Breast epithelium (tissue), 4 donors: ENCODE measurements at regions not wholly inside any gene's neighbourhood (a gene's known extent, or its start where the extent isn't known, plus 50 kb on each side); places are given as distances from the start of the nearest gene placed in this dataset.
A peak's percentile ranks its signal among the peaks of the same experiment; 100 is the strongest.

ENCODE experiments used
- DNase-seq, 2 donors: peaks; one replicate each; pipeline ENCODE4 v3.0.0-alpha.2; 2019; ENCODE audit warnings: low spot score in 2 of 2
- H3K27ac ChIP-seq, 2 donors: fragments of 200-600 bp; sonication (generic) in 1 of 2; one replicate each; pipeline ENCODE4 v1.5.1; 2016 to 2019; ENCODE audit warnings: mild to moderate bottlenecking in 1 of 2
- H3K27me3 ChIP-seq, 2 donors: fragments of 200-600 bp; sonication (generic) in 1 of 2; one replicate each; pipeline versions ENCODE4 v1.5.1 to v1.6.0; 2017 to 2019; ENCODE audit warnings: control low read depth in 1 of 2, mild to moderate bottlenecking in 1 of 2
- H3K36me3 ChIP-seq: fragments of 200-600 bp; one replicate; pipeline ENCODE4 v1.5.1; 2019
- H3K4me1 ChIP-seq, 2 donors: fragments of 200-600 bp; sonication (generic); one replicate each; pipeline ENCODE4 v1.5.1; 2016 to 2019; ENCODE audit warnings: control low read depth in 1 of 2
- H3K4me3 ChIP-seq, 3 donors: fragments of 200-600 bp; sonication (generic); 1 replicate in 2 of 3; 2 replicates in 1 of 3; pipeline ENCODE4 v1.5.1; 2016 to 2019; ENCODE audit warnings: mild to moderate bottlenecking in 3 of 3, moderate library complexity in 2 of 3
- H3K9me3 ChIP-seq, 2 donors: fragments of 200-600 bp; sonication (generic) in 1 of 2; one replicate each; pipeline ENCODE4 v1.5.1; 2016 to 2019; ENCODE audit warnings: control low read depth in 1 of 2
- POLR2A ChIP-seq: fragments of 450-650 bp; IDR thresholded peaks from one replicate; pipeline ENCODE4 v1.6.1; 2016; ENCODE audit warnings: antibody characterized with exemption, mild to moderate bottlenecking, moderate library complexity
- POLR2AphosphoS5 ChIP-seq, 3 donors: sonication (generic); formaldehyde crosslinking; IDR thresholded peaks; one replicate each; pipeline ENCODE4 v1.6.1; 2017; ENCODE audit warnings: antibody characterized with exemption in 3 of 3
- intact Hi-C: fragments of 100-400 bp; cut with DNase I; formaldehyde crosslinking; loops from one replicate; pipeline ENCODE4 v1.15.1; 2023; ENCODE audit warnings: low total_unique reads
- TF ChIP-seq, protein P1 (sequence below), 3 donors: fragments of 450-650 bp; IDR thresholded peaks; one replicate each; pipeline ENCODE4 v1.5.1; 2016 to 2017; ENCODE audit warnings: antibody characterized with exemption in 3 of 3, mild to moderate bottlenecking in 3 of 3, moderate library complexity in 3 of 3

DNA sequence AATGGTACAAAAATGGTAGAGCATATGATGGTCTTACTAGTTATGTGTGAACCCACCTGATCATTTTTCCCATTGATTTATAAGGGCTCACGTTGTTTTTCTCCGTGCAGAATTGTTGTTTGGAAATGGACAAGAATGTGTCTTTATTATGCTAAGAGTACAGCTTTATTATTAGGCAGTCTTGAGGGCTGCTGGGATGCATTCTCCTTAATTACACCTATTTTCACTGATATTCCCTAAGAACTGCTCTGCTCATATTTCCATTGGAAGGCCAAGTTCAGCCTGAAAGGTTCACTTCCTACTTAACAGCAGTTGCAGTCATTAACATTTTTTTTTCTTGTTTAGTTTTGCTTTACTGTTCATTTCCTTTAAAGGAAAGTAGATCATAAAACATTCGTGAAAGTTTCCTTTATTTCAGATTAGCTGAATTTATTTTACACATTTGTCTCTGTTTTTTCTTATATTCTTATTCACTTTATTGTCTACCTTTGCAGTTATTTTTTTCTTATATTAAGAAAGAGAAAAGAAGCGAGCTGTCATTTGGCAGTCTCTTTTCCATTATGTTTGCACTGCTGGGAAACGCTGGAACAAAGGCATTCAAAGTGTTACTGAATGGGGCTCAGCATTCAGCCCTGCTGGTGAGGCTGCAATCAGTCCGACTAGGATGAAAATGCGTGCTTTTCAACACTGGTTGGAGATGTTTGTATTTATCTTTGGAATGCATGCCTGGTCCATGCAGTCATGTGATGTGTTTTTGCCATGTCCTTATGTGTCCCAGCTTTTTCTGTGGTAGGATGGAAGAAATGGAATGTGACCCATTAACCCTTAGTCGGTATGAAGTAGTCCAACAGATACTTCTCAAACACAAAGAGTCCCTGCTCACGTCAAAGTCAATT lies 602.7 kb upstream of the ZNF608 start:
- Histone ChIP-seq H3K9me3 (peaks cover 0 to 2% of the 10 kb centered on the region in 2 donors), H3K36me3 (no peaks in the 10 kb centered on the region), H3K27me3 (no peaks in the 10 kb centered on the region), H3K4me3 (no peak overlapping the region), H3K27ac (peak overlapping the region in 1 of 2 donors; percentile 5), H3K4me1 (no peaks in the 10 kb centered on the region)
- TF ChIP-seq, protein P1, sequence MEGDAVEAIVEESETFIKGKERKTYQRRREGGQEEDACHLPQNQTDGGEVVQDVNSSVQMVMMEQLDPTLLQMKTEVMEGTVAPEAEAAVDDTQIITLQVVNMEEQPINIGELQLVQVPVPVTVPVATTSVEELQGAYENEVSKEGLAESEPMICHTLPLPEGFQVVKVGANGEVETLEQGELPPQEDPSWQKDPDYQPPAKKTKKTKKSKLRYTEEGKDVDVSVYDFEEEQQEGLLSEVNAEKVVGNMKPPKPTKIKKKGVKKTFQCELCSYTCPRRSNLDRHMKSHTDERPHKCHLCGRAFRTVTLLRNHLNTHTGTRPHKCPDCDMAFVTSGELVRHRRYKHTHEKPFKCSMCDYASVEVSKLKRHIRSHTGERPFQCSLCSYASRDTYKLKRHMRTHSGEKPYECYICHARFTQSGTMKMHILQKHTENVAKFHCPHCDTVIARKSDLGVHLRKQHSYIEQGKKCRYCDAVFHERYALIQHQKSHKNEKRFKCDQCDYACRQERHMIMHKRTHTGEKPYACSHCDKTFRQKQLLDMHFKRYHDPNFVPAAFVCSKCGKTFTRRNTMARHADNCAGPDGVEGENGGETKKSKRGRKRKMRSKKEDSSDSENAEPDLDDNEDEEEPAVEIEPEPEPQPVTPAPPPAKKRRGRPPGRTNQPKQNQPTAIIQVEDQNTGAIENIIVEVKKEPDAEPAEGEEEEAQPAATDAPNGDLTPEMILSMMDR (IDR thresholded peaks at IDR 0.05): no peak
- TF ChIP-seq POLR2AphosphoS5 (IDR thresholded peaks at IDR 0.05) (no peak), POLR2A (no peak)
- intact Hi-C loops: no loop called here
- no peak for DNase-seq

DNA sequence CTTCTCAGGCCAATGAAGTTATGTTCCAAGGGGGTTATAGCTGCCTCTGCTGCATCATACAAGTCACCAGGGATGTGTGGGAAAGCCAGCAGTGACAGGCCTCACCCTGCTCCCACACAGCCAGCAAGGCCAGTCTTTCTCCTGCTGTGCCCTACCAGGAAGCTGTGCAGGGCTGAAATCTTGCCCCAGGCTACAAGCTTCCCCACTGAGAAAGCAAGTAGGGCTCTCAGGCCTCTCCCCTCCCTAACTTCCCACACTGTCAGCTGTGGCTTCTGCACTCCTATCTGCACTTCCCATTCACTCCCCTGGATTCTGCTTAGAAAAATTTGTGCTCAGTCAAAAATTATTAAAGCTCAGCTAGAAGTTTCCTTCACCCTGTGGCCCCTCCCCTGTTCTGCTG lies 611.2 kb upstream of the ZNF608 start:
- H3K4me1 ChIP-seq: no peaks in the 10 kb centered on the region
- H3K36me3 ChIP-seq: no peaks in the 10 kb centered on the region
- peaks cover 14 to 17% of the 10 kb centered on the region in 2 donors for H3K9me3 ChIP-seq
- TF ChIP-seq POLR2AphosphoS5 (IDR thresholded peaks at IDR 0.05) (no peak), POLR2A (no peak)
- TF ChIP-seq, protein P1 (IDR thresholded peaks at IDR 0.05): no peak
- intact Hi-C loops: no loop called here
- no peak for DNase-seq
- no peak overlapping the region for H3K4me3 ChIP-seq
- no peak overlapping the region for H3K27ac ChIP-seq
- H3K27me3 ChIP-seq: no peaks in the 10 kb centered on the region

DNA sequence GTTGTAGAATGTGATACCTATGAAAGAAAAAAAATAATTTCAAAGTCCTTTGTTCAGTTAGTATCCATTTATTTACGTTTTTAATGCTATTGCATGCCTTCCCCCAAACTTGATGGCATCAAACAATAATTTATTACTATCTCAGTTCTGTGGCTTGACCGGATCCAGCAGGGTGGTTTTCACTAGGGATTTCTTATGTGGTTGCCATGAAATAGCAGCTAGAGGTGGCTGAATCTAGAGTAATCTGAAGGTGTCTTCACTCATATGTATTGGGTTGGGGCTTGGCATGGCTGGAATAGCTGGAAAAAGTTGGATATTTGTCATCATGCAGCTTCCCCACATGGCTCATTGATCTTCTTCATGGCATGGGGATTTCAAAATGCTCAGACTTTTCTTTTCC lies 619.3 kb upstream of the ZNF608 start:
- intact Hi-C loops: no loop called here
- no peaks in the 10 kb centered on the region for H3K27me3 ChIP-seq

DNA sequence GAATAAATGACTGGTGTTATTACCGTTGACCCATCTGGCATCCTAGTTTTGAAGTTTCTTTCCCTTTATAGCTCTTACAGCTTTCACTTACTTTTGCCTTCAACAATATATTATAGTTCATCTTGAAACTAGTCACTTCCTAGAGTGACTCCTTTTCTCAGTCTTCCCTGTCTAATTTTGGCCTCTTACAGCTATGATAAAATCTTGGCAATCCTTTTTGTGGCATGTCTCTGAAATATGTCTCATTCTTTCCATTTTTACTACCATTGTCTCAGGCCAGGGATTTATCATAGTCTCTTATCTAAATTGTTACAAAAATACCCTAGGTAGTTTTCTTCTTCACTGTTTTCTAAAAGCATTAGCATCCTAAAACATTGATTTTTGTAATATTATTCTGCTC lies 621.3 kb upstream of the ZNF608 start:
- Histone ChIP-seq H3K27me3 (no peaks in the 10 kb centered on the region), H3K4me3 (no peak overlapping the region), H3K4me1 (no peaks in the 10 kb centered on the region), H3K36me3 (no peaks in the 10 kb centered on the region), H3K9me3 (no peaks in the 10 kb centered on the region), H3K27ac (no peak overlapping the region)
- TF ChIP-seq POLR2A (no peak), POLR2AphosphoS5 (IDR thresholded peaks at IDR 0.05) (no peak)
- TF ChIP-seq, protein P1 (IDR thresholded peaks at IDR 0.05): no peak
- intact Hi-C loops: no loop called here
- no peak for DNase-seq

More for the DNA sequence above, 619.3 kb upstream of the ZNF608 start:
- Histone ChIP-seq H3K4me3 (no peak overlapping the region), H3K36me3 (no peaks in the 10 kb centered on the region), H3K27ac (no peak overlapping the region), H3K9me3 (no peaks in the 10 kb centered on the region), H3K4me1 (no peaks in the 10 kb centered on the region)
- TF ChIP-seq, protein P1 (IDR thresholded peaks at IDR 0.05): no peak
- no peak for TF ChIP-seq POLR2AphosphoS5 (IDR thresholded peaks at IDR 0.05)
- no peak for TF ChIP-seq POLR2A
- no peak for DNase-seq

GRCh38 chr5:125370461-125371205 lies 624.2 kb upstream of the ZNF608 start:
- no peak for DNase-seq
- Histone ChIP-seq H3K36me3 (no peaks in the 10 kb centered on the region), H3K4me3 (no peak overlapping the region), H3K27ac (no peak overlapping the region), H3K9me3 (no peaks in the 10 kb centered on the region), H3K4me1 (no peaks in the 10 kb centered on the region), H3K27me3 (no peaks in the 10 kb centered on the region)
- TF ChIP-seq, protein P1 (IDR thresholded peaks at IDR 0.05): no peak
- TF ChIP-seq POLR2AphosphoS5 (IDR thresholded peaks at IDR 0.05): no peak
- TF ChIP-seq POLR2A: no peak
- intact Hi-C loops: no loop called here
